ENCODE measurements at regions not wholly inside any gene's neighbourhood (a gene's known extent, or its start where the extent isn't known, plus 50 kb on each side); places are given as distances from the start of the nearest gene placed in this dataset.
A peak's percentile ranks its signal among the peaks of the same experiment; 100 is the strongest.

- no peak for TF ChIP-seq POLR2A (IDR thresholded peaks at IDR 0.05)
- TF ChIP-seq, protein P1, sequence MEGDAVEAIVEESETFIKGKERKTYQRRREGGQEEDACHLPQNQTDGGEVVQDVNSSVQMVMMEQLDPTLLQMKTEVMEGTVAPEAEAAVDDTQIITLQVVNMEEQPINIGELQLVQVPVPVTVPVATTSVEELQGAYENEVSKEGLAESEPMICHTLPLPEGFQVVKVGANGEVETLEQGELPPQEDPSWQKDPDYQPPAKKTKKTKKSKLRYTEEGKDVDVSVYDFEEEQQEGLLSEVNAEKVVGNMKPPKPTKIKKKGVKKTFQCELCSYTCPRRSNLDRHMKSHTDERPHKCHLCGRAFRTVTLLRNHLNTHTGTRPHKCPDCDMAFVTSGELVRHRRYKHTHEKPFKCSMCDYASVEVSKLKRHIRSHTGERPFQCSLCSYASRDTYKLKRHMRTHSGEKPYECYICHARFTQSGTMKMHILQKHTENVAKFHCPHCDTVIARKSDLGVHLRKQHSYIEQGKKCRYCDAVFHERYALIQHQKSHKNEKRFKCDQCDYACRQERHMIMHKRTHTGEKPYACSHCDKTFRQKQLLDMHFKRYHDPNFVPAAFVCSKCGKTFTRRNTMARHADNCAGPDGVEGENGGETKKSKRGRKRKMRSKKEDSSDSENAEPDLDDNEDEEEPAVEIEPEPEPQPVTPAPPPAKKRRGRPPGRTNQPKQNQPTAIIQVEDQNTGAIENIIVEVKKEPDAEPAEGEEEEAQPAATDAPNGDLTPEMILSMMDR (IDR thresholded peaks at IDR 0.05) = peak; percentile 19 to 51 (median 42)
These were observed 107.7 kb downstream of the TENT4A start for GRCh38 chr5:6820851-6821479.
